ENCODE measurements at regions not wholly inside any gene's neighbourhood (a gene's known extent, or its start where the extent isn't known, plus 50 kb on each side); places are given as distances from the start of the nearest gene placed in this dataset.

GRCh38 chr14:55807881-55808379, 227.9 kb downstream of the KTN1 start:
- Histone ChIP-seq H3F3A (replicated peaks; ENCODE audit: low read depth) (no peaks in the 10 kb centered on the region), H3K36me3 (ENCODE audit: insufficient read depth) (no peaks in the 10 kb centered on the region), H3K79me2 (replicated peaks; ENCODE audit: insufficient read depth) (no peaks in the 10 kb centered on the region), H3K4me3 (no peak overlapping the region), H3K4me1 (ENCODE audit: insufficient read depth) (no peaks in the 10 kb centered on the region), H3K9me2 (ENCODE audit: insufficient read depth) (peaks cover 23% of the 10 kb centered on the region), H2AFZ (peak overlapping the region; percentile 56; the same call in 1 of the 2 replicates), H3K27ac (ENCODE audit: low read depth) (no peak overlapping the region), H3K4me2 (no peak overlapping the region), H4K20me1 (replicated peaks; ENCODE audit: insufficient read depth) (no peaks in the 10 kb centered on the region), H3K27me3 (ENCODE audit: insufficient read depth) (no peaks in the 10 kb centered on the region)
- peaks cover 12% of the 10 kb centered on the region; the same call in 2 of the 3 replicates for H3K36me3 Mint-ChIP-seq (ENCODE audit: low read depth)
- no peak overlapping the region for H3K4me3 Mint-ChIP-seq
- DNase-seq (ENCODE audit: low spot score) = no peak
- no peak for ATAC-seq
- peaks cover 4% of the 10 kb centered on the region for H3K27me3 Mint-ChIP-seq (ENCODE audit: insufficient read depth, low read depth, poor library complexity)
- peaks cover 14% of the 10 kb centered on the region; the same call in 2 of the 3 replicates for H3K9me3 Mint-ChIP-seq
- TF ChIP-seq POLR2AphosphoS5 (IDR thresholded peaks at IDR 0.05; ENCODE audit: low read depth) = no peak
- no peak for TF ChIP-seq STAT1 (IDR thresholded peaks at IDR 0.05; ENCODE audit: unreplicated experiment)
- TF ChIP-seq EZH2phosphoT487 (IDR thresholded peaks at IDR 0.05; ENCODE audit: unreplicated experiment) = no peak
- TF ChIP-seq, protein P1, sequence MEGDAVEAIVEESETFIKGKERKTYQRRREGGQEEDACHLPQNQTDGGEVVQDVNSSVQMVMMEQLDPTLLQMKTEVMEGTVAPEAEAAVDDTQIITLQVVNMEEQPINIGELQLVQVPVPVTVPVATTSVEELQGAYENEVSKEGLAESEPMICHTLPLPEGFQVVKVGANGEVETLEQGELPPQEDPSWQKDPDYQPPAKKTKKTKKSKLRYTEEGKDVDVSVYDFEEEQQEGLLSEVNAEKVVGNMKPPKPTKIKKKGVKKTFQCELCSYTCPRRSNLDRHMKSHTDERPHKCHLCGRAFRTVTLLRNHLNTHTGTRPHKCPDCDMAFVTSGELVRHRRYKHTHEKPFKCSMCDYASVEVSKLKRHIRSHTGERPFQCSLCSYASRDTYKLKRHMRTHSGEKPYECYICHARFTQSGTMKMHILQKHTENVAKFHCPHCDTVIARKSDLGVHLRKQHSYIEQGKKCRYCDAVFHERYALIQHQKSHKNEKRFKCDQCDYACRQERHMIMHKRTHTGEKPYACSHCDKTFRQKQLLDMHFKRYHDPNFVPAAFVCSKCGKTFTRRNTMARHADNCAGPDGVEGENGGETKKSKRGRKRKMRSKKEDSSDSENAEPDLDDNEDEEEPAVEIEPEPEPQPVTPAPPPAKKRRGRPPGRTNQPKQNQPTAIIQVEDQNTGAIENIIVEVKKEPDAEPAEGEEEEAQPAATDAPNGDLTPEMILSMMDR (conservative IDR thresholded peaks at IDR 0.05; ENCODE audit: low read depth in 2 of 2) = no peak
- TF ChIP-seq CREB1 (CRISPR knock-in tag; IDR thresholded peaks at IDR 0.05; ENCODE audit: low read depth) = no peak
- TF ChIP-seq EZH2 (IDR thresholded peaks at IDR 0.05; ENCODE audit: low read depth, unreplicated experiment) = no peak
- TF ChIP-seq JUNB (IDR thresholded peaks at IDR 0.05; ENCODE audit: unreplicated experiment) = no peak
- TF ChIP-seq REST (IDR thresholded peaks at IDR 0.05; ENCODE audit: unreplicated experiment) = no peak
- TF ChIP-seq NANOG (IDR thresholded peaks at IDR 0.05; ENCODE audit: borderline replicate concordance) = no peak
- no peak for TF ChIP-seq ETS1 (IDR thresholded peaks at IDR 0.05)
- no peak for TF ChIP-seq ZNF331 (CRISPR knock-in tag; IDR thresholded peaks at IDR 0.05; ENCODE audit: low read depth)
- TF ChIP-seq ZNF462 (CRISPR knock-in tag; IDR thresholded peaks at IDR 0.05) = no peak
- TF ChIP-seq ZNF114 (CRISPR knock-in tag; IDR thresholded peaks at IDR 0.05) = no peak
- no peak overlapping the region for H3K27ac Mint-ChIP-seq
- H3K4me1 Mint-ChIP-seq = peaks cover 2% of the 10 kb centered on the region; the same call in 1 of the 3 replicates

All from GM23338 (cell line).